DND-41 (cell line): ENCODE measurements at regions not wholly inside any gene's neighbourhood (a gene's known extent, or its start where the extent isn't known, plus 50 kb on each side); places are given as distances from the start of the nearest gene placed in this dataset.

Source experiments
- EZH2 ChIP-seq: IDR thresholded peaks from 3 replicates; pipeline ENCODE4 v1.6.1; 2012; ENCODE audit warnings: borderline replicate concordance, low read depth, mild to moderate bottlenecking, moderate library complexity, low read length, inconsistent platforms; ENCODE audit not compliant: severe bottlenecking
- TF ChIP-seq, protein P1 (sequence below): IDR thresholded peaks from 2 replicates; pipeline ENCODE4 v1.5.1; 2012; ENCODE audit warnings: borderline replicate concordance, low read length, moderate library complexity, mild to moderate bottlenecking; ENCODE audit not compliant: poor library complexity, severe bottlenecking; ENCODE audit errors: extremely low read depth

DNA sequence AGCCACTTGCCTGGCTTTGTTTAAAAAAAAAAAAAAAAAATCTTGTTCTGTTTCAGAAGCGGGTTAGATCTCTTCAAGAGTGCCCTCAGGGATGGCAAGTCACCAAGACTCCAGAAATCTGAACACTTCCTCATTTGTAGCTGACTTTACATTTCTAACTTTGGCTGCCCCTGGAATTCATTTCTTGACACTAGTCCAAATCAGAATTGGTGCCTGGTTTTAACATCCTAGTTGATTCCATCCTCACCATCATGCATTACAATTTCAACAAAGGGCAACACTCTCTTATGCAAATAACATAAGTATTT, 295.5 kb downstream of the RMST start:
- TF ChIP-seq, protein P1, sequence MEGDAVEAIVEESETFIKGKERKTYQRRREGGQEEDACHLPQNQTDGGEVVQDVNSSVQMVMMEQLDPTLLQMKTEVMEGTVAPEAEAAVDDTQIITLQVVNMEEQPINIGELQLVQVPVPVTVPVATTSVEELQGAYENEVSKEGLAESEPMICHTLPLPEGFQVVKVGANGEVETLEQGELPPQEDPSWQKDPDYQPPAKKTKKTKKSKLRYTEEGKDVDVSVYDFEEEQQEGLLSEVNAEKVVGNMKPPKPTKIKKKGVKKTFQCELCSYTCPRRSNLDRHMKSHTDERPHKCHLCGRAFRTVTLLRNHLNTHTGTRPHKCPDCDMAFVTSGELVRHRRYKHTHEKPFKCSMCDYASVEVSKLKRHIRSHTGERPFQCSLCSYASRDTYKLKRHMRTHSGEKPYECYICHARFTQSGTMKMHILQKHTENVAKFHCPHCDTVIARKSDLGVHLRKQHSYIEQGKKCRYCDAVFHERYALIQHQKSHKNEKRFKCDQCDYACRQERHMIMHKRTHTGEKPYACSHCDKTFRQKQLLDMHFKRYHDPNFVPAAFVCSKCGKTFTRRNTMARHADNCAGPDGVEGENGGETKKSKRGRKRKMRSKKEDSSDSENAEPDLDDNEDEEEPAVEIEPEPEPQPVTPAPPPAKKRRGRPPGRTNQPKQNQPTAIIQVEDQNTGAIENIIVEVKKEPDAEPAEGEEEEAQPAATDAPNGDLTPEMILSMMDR: no peak
- TF ChIP-seq EZH2: no peak
